Stimulated activated CD4-positive, alpha-beta T cell treated with anti-CD3 and anti-CD28 coated beads, Interleukin-1b, Interleukin-23, amount 100 ng/mL, for 24 hours (primary cell): ENCODE measurements at regions not wholly inside any gene's neighbourhood (a gene's known extent, or its start where the extent isn't known, plus 50 kb on each side); places are given as distances from the start of the nearest gene placed in this dataset.
"Not testable (repeated sequence)": the region's sequence is repeated elsewhere in the genome, so short reads cannot be mapped to it uniquely, and the experiment has no call there.

Experiments used
- DNase-seq, 4 experiments: peaks; one replicate each; pipeline ENCODE4 v3.0.0-alpha.2; 2020; ENCODE audit warnings: low read depth in 4 of 4, low spot score in 1 of 4

GRCh38 chr7:69388452-69389137 is 209.7 kb upstream of the AUTS2 start:
- no peak for DNase-seq

- DNase-seq = no peak
Measured at GRCh38 chr7:69389216-69389615, 209.1 kb upstream of the AUTS2 start.

- DNase-seq = not testable (repeated sequence)
Measured at GRCh38 chr7:69393912-69394311, 204.4 kb upstream of the AUTS2 start.

- no peak for DNase-seq
Measured at GRCh38 chr7:69395061-69395714, 203.1 kb upstream of the AUTS2 start.

GRCh38 chr7:69398986-69399385 is 199.3 kb upstream of the AUTS2 start:
- DNase-seq = no peak

- no peak for DNase-seq
Measured at GRCh38 chr7:69399401-69399800, 198.9 kb upstream of the AUTS2 start.

GRCh38 chr7:69402696-69403095 is 195.6 kb upstream of the AUTS2 start:
- no peak for DNase-seq

- no peak for DNase-seq
Measured at GRCh38 chr7:69403169-69403568, 195.1 kb upstream of the AUTS2 start.

- DNase-seq = no peak
Measured at GRCh38 chr7:69411018-69411417, 187.3 kb upstream of the AUTS2 start.

- DNase-seq = no peak
Measured at GRCh38 chr7:69411466-69411865, 186.8 kb upstream of the AUTS2 start.

- DNase-seq = no peak
Measured at GRCh38 chr7:69412331-69413146, 185.7 kb upstream of the AUTS2 start.

GRCh38 chr7:69414555-69414954 is 183.7 kb upstream of the AUTS2 start:
- DNase-seq = no peak

- DNase-seq = no peak
Measured at GRCh38 chr7:69418869-69419670, 179.2 kb upstream of the AUTS2 start.

- DNase-seq = no peak
Measured at GRCh38 chr7:69419934-69420333, 178.3 kb upstream of the AUTS2 start.

GRCh38 chr7:69422574-69422985 is 175.7 kb upstream of the AUTS2 start:
- no peak for DNase-seq

GRCh38 chr7:69426705-69427104 is 171.6 kb upstream of the AUTS2 start:
- no peak for DNase-seq

GRCh38 chr7:69428089-69428488 is 170.2 kb upstream of the AUTS2 start:
- no peak for DNase-seq

GRCh38 chr7:69429911-69430383 is 168.3 kb upstream of the AUTS2 start:
- no peak for DNase-seq

GRCh38 chr7:69430384-69431021 is 167.8 kb upstream of the AUTS2 start:
- no peak for DNase-seq

GRCh38 chr7:69431626-69432025 is 166.6 kb upstream of the AUTS2 start:
- DNase-seq = no peak

GRCh38 chr7:69432276-69432675 is 166.0 kb upstream of the AUTS2 start:
- DNase-seq = not testable (repeated sequence)
